GM12878 (cell line): ENCODE measurements at regions not wholly inside any gene's neighbourhood (a gene's known extent, or its start where the extent isn't known, plus 50 kb on each side); places are given as distances from the start of the nearest gene placed in this dataset.

Source experiments
- ATAC-seq: fragments of 200-7000 bp; cut with Tn5 transposase; 3 replicates; pipeline ENCODE4 v1.9.1; 2020; ENCODE audit warnings: mild to moderate bottlenecking, moderate library complexity
- BruUV-seq: library from RNA; stranded (reverse); fragments of 400-500 nt; replicated peaks from 2 replicates; lab custom pipeline; 2021; lab: Mats Ljungman, UMichigan
- CTCF ChIA-PET: fragments of 300-600 bp; sonication (Branson Sonifier 250); formaldehyde crosslinking; extraction: SDS; loops from one replicate; lab custom pipeline; 2021; ENCODE audit warnings: inconsistent platforms; lab: Yijun Ruan, JAX
- POLR2A ChIA-PET: fragments of 350-600 bp; formaldehyde crosslinking; extraction: SDS; loops from one replicate; lab custom pipeline; 2021; ENCODE audit warnings: inconsistent platforms; lab: Charles Lee
- RAD21 ChIA-PET: fragments of 300-600 bp; sonication (Branson Sonifier 250); formaldehyde crosslinking; loops from one replicate; lab custom pipeline; 2023; ENCODE audit warnings: antibody characterized with exemption; ENCODE audit not compliant: unreplicated experiment; lab: Charles Lee
- SMC1A ChIA-PET: fragments of 300-600 bp; sonication (Branson Sonifier 250); formaldehyde crosslinking; loops from one replicate; lab custom pipeline; 2023; ENCODE audit not compliant: unreplicated experiment, uncharacterized antibody; lab: Charles Lee
- DNase-seq: peaks from one replicate; pipeline ENCODE4 v3.0.0-alpha.2; 2011; ENCODE audit warnings: low read depth, low spot score
- FAIRE-seq: peaks from 3 replicates; lab custom pipeline; 2011; peaks lifted over from hg19 to GRCh38; lab: Jason Lieb, UNC
- H2AFZ ChIP-seq: 2 replicates; pipeline ENCODE4 v1.6.0; 2011; ENCODE audit warnings: low read depth, low read length, control low read depth; ENCODE audit not compliant: control insufficient read depth
- H3K27ac ChIP-seq: 2 replicates; pipeline ENCODE4 v1.5.1; 2011; ENCODE audit warnings: control low read depth; ENCODE audit not compliant: control insufficient read depth, insufficient read depth
- H3K27me3 ChIP-seq, 2 experiments: replicated peaks in 1 of 2; 2 replicates each; pipeline versions ENCODE4 v1.6.0 to v1.6.1; 2011; ENCODE audit warnings: low read length in 1 of 2; ENCODE audit not compliant: control insufficient read depth in 2 of 2, insufficient read depth in 2 of 2
- H3K36me3 ChIP-seq, 2 experiments: 2 replicates each; pipeline ENCODE4 v1.5.1; 2011; ENCODE audit warnings: low read length in 1 of 2; ENCODE audit not compliant: control insufficient read depth in 2 of 2, insufficient read depth in 2 of 2
- H3K4me1 ChIP-seq: 2 replicates; pipeline ENCODE4 v1.6.1; 2011; ENCODE audit warnings: mild to moderate bottlenecking, low read length, moderate library complexity, mixed read lengths; ENCODE audit not compliant: control insufficient read depth, insufficient read depth
- H3K4me2 ChIP-seq: 2 replicates; pipeline ENCODE4 v1.6.0; 2011; ENCODE audit warnings: control low read depth; ENCODE audit not compliant: control insufficient read depth, insufficient read depth
- H3K4me3 ChIP-seq: fragments of 200-600 bp; sonication (generic); 2 replicates; pipeline ENCODE4 v1.5.1; 2016
- H3K79me2 ChIP-seq: 2 replicates; pipeline ENCODE4 v1.6.0; 2011; ENCODE audit warnings: low read length; ENCODE audit not compliant: control insufficient read depth, insufficient read depth
- H3K9ac ChIP-seq: 2 replicates; pipeline ENCODE4 v1.8.0; 2011; ENCODE audit warnings: low read length, control low read depth, mixed read lengths; ENCODE audit not compliant: control insufficient read depth, insufficient read depth
- H3K9me3 ChIP-seq: replicated peaks from 3 replicates; pipeline ENCODE4 v1.5.1; 2011; ENCODE audit warnings: mild to moderate bottlenecking, low read length; ENCODE audit not compliant: control insufficient read depth, insufficient read depth
- H4K20me1 ChIP-seq: 2 replicates; pipeline ENCODE4 v1.6.0; 2011; ENCODE audit not compliant: control insufficient read depth, insufficient read depth
- BACH1 ChIP-seq: fragments of 450-650 bp; IDR thresholded peaks from 2 replicates; pipeline ENCODE4 v1.6.1; 2017; ENCODE audit warnings: mild to moderate bottlenecking, borderline replicate concordance
- BCL11A ChIP-seq: IDR thresholded peaks from 2 replicates; pipeline ENCODE4 v1.6.1; 2011; ENCODE audit warnings: low read depth, low read length
- CBFB ChIP-seq: IDR thresholded peaks from 2 replicates; pipeline ENCODE4 v1.6.1; 2016; ENCODE audit warnings: antibody characterized with exemption, low read depth
- CHD4 ChIP-seq: fragments of 200-600 bp; sonication (generic); IDR thresholded peaks from 2 replicates; pipeline ENCODE4 v1.6.1; 2016; ENCODE audit warnings: mild to moderate bottlenecking
- CREB1 ChIP-seq: IDR thresholded peaks from 2 replicates; pipeline ENCODE4 v1.6.1; 2012; ENCODE audit warnings: low read depth, mild to moderate bottlenecking, inconsistent platforms
- E2F4 ChIP-seq: IDR thresholded peaks from 2 replicates; pipeline ENCODE4 v1.6.1; 2012; ENCODE audit warnings: low read depth, low read length, improper control_type of control experiment
- E4F1 ChIP-seq: fragments of 450-650 bp; IDR thresholded peaks from 2 replicates; pipeline ENCODE4 v1.6.1; 2018; ENCODE audit warnings: borderline replicate concordance, mild to moderate bottlenecking; ENCODE audit not compliant: partially characterized antibody
- HDAC6 ChIP-seq: fragments of 200-600 bp; sonication (generic); IDR thresholded peaks from one replicate; pipeline ENCODE4 v1.8.0; 2017; ENCODE audit warnings: antibody characterized with exemption; ENCODE audit not compliant: unreplicated experiment
- JUND ChIP-seq: IDR thresholded peaks from 2 replicates; pipeline ENCODE4 v1.6.1; 2012; ENCODE audit warnings: low read depth, mild to moderate bottlenecking, low read length, improper control_type of control experiment, moderate library complexity
- KAT2A ChIP-seq: conservative IDR thresholded peaks from 2 replicates; pipeline ENCODE4 v1.6.1; 2011; ENCODE audit warnings: low read depth, low read length; ENCODE audit not compliant: control insufficient read depth
- MTA3 ChIP-seq: IDR thresholded peaks from 2 replicates; pipeline ENCODE4 v1.6.1; 2012; ENCODE audit warnings: low read length, inconsistent platforms, borderline replicate concordance
- MXI1 ChIP-seq: fragments of 150-350 bp; IDR thresholded peaks from 2 replicates; pipeline ENCODE4 v1.6.1; 2011; ENCODE audit warnings: low read depth, mild to moderate bottlenecking, inconsistent platforms, low read length, improper control_type of control experiment
- PML ChIP-seq: IDR thresholded peaks from 2 replicates; pipeline ENCODE4 v1.6.1; 2012; ENCODE audit warnings: low read length, inconsistent platforms
- SIX5 ChIP-seq: IDR thresholded peaks from 2 replicates; pipeline ENCODE4 v1.6.1; 2011; ENCODE audit warnings: mild to moderate bottlenecking, low read depth, low read length, moderate library complexity; ENCODE audit not compliant: severe bottlenecking
- TCF12 ChIP-seq: IDR thresholded peaks from 2 replicates; pipeline ENCODE4 v1.6.1; 2011; ENCODE audit warnings: low read depth, mild to moderate bottlenecking, low read length
- WRNIP1 ChIP-seq: IDR thresholded peaks from 2 replicates; pipeline ENCODE4 v1.6.1; 2011; ENCODE audit warnings: low read depth, low read length, improper control_type of control experiment, borderline replicate concordance
- WGBS: methylation state at CpG from one replicate; pipeline ENCODE4 v1.1.6; 2016; ENCODE audit warnings: low lambda C conversion rate; ENCODE audit not compliant: insufficient replicate concordance, insufficient coverage; ENCODE audit errors: missing lambda C conversion rate; 5-methylcytosine and 5-hydroxymethylcytosine counted together
- in situ Hi-C: fragments of 300-500 bp; cut with MboI; formaldehyde crosslinking; loops from 9 replicates; pipeline ENCODE4 v1.14.3; 2018; ENCODE audit warnings: mixed read lengths
- intact Hi-C: fragments of 100-400 bp; cut with micrococcal nuclease; formaldehyde crosslinking; loops from one replicate; pipeline ENCODE4 v1.14.2; 2022; ENCODE audit not compliant: unreplicated experiment
- TF ChIP-seq, protein P1 (sequence below): fragments of 450-650 bp; IDR thresholded peaks from 2 replicates; pipeline ENCODE4 v1.6.1; 2017; ENCODE audit warnings: mild to moderate bottlenecking
- TF ChIP-seq, protein P2 (sequence below): fragments of 450-650 bp; formaldehyde crosslinking; IDR thresholded peaks from 2 replicates; pipeline ENCODE4 v1.4.0; 2020; ENCODE audit warnings: mild to moderate bottlenecking, moderate library complexity

GRCh38 chr1:222886878-222887351 is 72.1 kb downstream of the DISP1 start:
- Histone ChIP-seq H3K9ac (no peak overlapping the region), H3K9me3 (no peaks in the 10 kb centered on the region), H3K4me3 (no peak overlapping the region), H3K27me3 (no peaks in the 10 kb centered on the region), H3K4me1 (no peaks in the 10 kb centered on the region), H3K4me2 (no peak overlapping the region), H3K27ac (no peak overlapping the region), H4K20me1 (no peaks in the 10 kb centered on the region), H3K79me2 (no peaks in the 10 kb centered on the region), H3K36me3 (no peaks in the 10 kb centered on the region), H2AFZ (no peak overlapping the region)
- FAIRE-seq (no peak), DNase-seq (no peak), ATAC-seq (no peak)
- ChIA-PET CTCF (no interaction called here), POLR2A (no interaction called here), RAD21 (no interaction called here), SMC1A (interaction anchor here (1.1 kb wide), 1 partner anchor 203 kb away, joined by 3 read pairs; no protein-coding TSS in a partner anchor)
- BruUV-seq: no TSS peak
- in situ Hi-C loops: no loop called here
- intact Hi-C loops: no loop called here
- WGBS: 8% methylated on average over 1 of the region's 1 CpG
- no peak for TF ChIP-seq PML
- TF ChIP-seq CREB1: no peak
- TF ChIP-seq JUND: no peak
- no peak for TF ChIP-seq CHD4
- no peak for TF ChIP-seq MXI1
- TF ChIP-seq E2F4: no peak
- TF ChIP-seq, protein P1, sequence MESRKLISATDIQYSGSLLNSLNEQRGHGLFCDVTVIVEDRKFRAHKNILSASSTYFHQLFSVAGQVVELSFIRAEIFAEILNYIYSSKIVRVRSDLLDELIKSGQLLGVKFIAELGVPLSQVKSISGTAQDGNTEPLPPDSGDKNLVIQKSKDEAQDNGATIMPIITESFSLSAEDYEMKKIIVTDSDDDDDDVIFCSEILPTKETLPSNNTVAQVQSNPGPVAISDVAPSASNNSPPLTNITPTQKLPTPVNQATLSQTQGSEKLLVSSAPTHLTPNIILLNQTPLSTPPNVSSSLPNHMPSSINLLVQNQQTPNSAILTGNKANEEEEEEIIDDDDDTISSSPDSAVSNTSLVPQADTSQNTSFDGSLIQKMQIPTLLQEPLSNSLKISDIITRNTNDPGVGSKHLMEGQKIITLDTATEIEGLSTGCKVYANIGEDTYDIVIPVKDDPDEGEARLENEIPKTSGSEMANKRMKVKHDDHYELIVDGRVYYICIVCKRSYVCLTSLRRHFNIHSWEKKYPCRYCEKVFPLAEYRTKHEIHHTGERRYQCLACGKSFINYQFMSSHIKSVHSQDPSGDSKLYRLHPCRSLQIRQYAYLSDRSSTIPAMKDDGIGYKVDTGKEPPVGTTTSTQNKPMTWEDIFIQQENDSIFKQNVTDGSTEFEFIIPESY: no peak
- no peak for TF ChIP-seq WRNIP1
- TF ChIP-seq CBFB: no peak
- TF ChIP-seq TCF12: no peak
- TF ChIP-seq BCL11A: no peak
- TF ChIP-seq BACH1: no peak
- no peak for TF ChIP-seq SIX5
- no peak for TF ChIP-seq KAT2A
- no peak for TF ChIP-seq E4F1
- TF ChIP-seq HDAC6: no peak
- TF ChIP-seq, protein P2, sequence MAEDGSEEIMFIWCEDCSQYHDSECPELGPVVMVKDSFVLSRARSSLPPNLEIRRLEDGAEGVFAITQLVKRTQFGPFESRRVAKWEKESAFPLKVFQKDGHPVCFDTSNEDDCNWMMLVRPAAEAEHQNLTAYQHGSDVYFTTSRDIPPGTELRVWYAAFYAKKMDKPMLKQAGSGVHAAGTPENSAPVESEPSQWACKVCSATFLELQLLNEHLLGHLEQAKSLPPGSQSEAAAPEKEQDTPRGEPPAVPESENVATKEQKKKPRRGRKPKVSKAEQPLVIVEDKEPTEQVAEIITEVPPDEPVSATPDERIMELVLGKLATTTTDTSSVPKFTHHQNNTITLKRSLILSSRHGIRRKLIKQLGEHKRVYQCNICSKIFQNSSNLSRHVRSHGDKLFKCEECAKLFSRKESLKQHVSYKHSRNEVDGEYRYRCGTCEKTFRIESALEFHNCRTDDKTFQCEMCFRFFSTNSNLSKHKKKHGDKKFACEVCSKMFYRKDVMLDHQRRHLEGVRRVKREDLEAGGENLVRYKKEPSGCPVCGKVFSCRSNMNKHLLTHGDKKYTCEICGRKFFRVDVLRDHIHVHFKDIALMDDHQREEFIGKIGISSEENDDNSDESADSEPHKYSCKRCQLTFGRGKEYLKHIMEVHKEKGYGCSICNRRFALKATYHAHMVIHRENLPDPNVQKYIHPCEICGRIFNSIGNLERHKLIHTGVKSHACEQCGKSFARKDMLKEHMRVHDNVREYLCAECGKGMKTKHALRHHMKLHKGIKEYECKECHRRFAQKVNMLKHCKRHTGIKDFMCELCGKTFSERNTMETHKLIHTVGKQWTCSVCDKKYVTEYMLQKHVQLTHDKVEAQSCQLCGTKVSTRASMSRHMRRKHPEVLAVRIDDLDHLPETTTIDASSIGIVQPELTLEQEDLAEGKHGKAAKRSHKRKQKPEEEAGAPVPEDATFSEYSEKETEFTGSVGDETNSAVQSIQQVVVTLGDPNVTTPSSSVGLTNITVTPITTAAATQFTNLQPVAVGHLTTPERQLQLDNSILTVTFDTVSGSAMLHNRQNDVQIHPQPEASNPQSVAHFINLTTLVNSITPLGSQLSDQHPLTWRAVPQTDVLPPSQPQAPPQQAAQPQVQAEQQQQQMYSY (CRISPR knock-in tag): no peak
- no peak for TF ChIP-seq MTA3
